Gastrocnemius medialis (tissue), 4 donors: ENCODE measurements at regions not wholly inside any gene's neighbourhood (a gene's known extent, or its start where the extent isn't known, plus 50 kb on each side); places are given as distances from the start of the nearest gene placed in this dataset.

Experiments
- ATAC-seq, 2 donors: fragments of 150-250 bp; one replicate each; pipeline ENCODE4 v1.9.1; 2016
- DNase-seq, 2 donors: peaks; one replicate each; pipeline ENCODE4 v3.0.0-alpha.2; 2019
- H3K27ac ChIP-seq, 4 donors: fragments of 200-600 bp; sonication (generic); 1 replicate in 1 of 4; 2 replicates in 3 of 4; pipeline ENCODE4 v1.5.1; 2016 to 2018; ENCODE audit warnings: mild to moderate bottlenecking in 2 of 4, moderate library complexity in 1 of 4
- H3K27me3 ChIP-seq, 3 donors: fragments of 200-600 bp; sonication (generic) in 2 of 3; 1 replicate in 1 of 3; 2 replicates in 2 of 3; pipeline versions ENCODE4 v1.5.1 to v1.6.0; 2016 to 2019; ENCODE audit warnings: mild to moderate bottlenecking in 1 of 3, moderate library complexity in 1 of 3
- H3K36me3 ChIP-seq, 2 donors: fragments of 200-600 bp; sonication (generic) in 1 of 2; one replicate each; pipeline ENCODE4 v1.5.1; 2017 to 2018
- H3K4me1 ChIP-seq, 2 donors: fragments of 200-600 bp; sonication (generic) in 1 of 2; one replicate each; pipeline ENCODE4 v1.5.1; 2016 to 2017; ENCODE audit warnings: mild to moderate bottlenecking in 2 of 2
- H3K4me3 ChIP-seq, 4 donors: fragments of 200-600 bp; sonication (generic) in 3 of 4; 1 replicate in 1 of 4; 2 replicates in 3 of 4; pipeline ENCODE4 v1.5.1; 2016 to 2019; ENCODE audit warnings: mild to moderate bottlenecking in 2 of 4
- H3K9me3 ChIP-seq, 3 donors: fragments of 200-600 bp; sonication (generic) in 2 of 3; 1 replicate in 1 of 3; 2 replicates in 2 of 3; pipeline ENCODE4 v1.5.1; 2016 to 2019
- POLR2A ChIP-seq, 2 donors: fragments of 450-650 bp; IDR thresholded peaks; one replicate each; pipeline ENCODE4 v1.6.1; 2017; ENCODE audit warnings: antibody characterized with exemption in 2 of 2, mild to moderate bottlenecking in 2 of 2, moderate library complexity in 2 of 2
- in situ Hi-C, 4 donors: fragments of 200-750 bp; cut with MboI; loops; one replicate each; pipeline versions ENCODE4 v1.15.0 to v1.8.0; 2017; ENCODE audit warnings: low sequenced_read_pairs in 4 of 4
- intact Hi-C: fragments of 100-400 bp; cut with DNase I; formaldehyde crosslinking; loops from one replicate; pipeline ENCODE4 v1.15.1; 2023; ENCODE audit warnings: low total_unique reads
- TF ChIP-seq, protein P1 (sequence below), 5 experiments: fragments of 450-650 bp in 3 of 5; fragments of 200-600 bp in 2 of 5; sonication (generic) in 2 of 5; IDR thresholded peaks in 4 of 5; conservative IDR thresholded peaks in 1 of 5; 1 replicate in 4 of 5; 2 replicates in 1 of 5; pipeline ENCODE4 v1.5.1; 2016 to 2019; ENCODE audit warnings: antibody characterized with exemption in 5 of 5, mild to moderate bottlenecking in 3 of 5, moderate library complexity in 3 of 5

DNA sequence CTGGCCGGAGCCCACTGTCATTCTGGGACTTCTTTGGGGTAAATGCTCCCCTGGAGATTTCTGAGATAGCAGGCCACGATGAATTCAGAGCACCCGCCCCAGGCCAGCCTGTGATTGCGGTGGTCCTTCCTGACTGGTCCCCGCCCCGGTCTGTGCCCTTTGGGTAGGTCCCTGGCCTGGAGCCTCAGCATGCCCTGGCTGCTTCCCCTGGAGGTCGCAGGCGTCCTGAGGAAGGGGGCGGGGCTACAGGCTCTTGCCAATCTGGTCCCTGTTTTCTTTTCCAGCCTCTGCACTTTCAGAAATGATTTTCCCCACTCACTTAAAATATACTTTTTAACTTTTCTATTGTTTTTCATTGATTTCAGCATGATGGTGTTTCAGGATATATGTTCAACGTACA, 250.2 kb upstream of the ATP10A start:
- ATAC-seq, result no peak
- in situ Hi-C loops, result no loop called here
- TF ChIP-seq POLR2A (IDR thresholded peaks at IDR 0.05), result no peak
- TF ChIP-seq, protein P1, sequence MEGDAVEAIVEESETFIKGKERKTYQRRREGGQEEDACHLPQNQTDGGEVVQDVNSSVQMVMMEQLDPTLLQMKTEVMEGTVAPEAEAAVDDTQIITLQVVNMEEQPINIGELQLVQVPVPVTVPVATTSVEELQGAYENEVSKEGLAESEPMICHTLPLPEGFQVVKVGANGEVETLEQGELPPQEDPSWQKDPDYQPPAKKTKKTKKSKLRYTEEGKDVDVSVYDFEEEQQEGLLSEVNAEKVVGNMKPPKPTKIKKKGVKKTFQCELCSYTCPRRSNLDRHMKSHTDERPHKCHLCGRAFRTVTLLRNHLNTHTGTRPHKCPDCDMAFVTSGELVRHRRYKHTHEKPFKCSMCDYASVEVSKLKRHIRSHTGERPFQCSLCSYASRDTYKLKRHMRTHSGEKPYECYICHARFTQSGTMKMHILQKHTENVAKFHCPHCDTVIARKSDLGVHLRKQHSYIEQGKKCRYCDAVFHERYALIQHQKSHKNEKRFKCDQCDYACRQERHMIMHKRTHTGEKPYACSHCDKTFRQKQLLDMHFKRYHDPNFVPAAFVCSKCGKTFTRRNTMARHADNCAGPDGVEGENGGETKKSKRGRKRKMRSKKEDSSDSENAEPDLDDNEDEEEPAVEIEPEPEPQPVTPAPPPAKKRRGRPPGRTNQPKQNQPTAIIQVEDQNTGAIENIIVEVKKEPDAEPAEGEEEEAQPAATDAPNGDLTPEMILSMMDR (IDR thresholded peaks at IDR 0.05 in 4 of 5, conservative IDR thresholded peaks at IDR 0.05 in 1 of 5), result no peak
- H3K9me3 ChIP-seq, result no peaks in the 10 kb centered on the region
- no peaks in the 10 kb centered on the region for H3K4me1 ChIP-seq
- H3K4me3 ChIP-seq, result no peak overlapping the region
- no peak for DNase-seq
- no peak overlapping the region for H3K27ac ChIP-seq
- H3K36me3 ChIP-seq, result no peaks in the 10 kb centered on the region
- no peaks in the 10 kb centered on the region for H3K27me3 ChIP-seq
- intact Hi-C loops, result no loop called here

DNA sequence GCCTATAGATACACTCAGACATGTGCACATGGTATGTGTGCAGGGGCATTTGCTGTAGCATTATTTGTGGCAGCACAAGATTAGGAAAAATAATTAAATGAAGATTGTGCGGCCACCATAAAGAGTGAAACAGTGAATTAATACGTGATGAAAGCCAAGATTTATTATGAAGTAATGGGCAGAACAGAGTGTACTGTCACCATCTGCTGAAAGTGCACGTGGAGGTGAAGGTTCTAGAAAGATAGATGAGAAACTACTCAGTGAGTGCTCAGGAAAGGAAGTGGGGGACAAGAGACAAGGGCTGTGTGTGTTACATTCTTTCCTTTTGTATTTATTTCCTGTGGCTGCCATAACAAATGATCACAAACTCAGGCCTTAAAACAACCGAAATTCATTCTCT, 246.1 kb upstream of the ATP10A start:
- in situ Hi-C loops, result no loop called here
- ATAC-seq (no peak), DNase-seq (no peak)
- no peaks in the 10 kb centered on the region for H3K9me3 ChIP-seq
- no peaks in the 10 kb centered on the region for H3K27me3 ChIP-seq
- H3K4me1 ChIP-seq, result no peaks in the 10 kb centered on the region
- TF ChIP-seq POLR2A (IDR thresholded peaks at IDR 0.05), result no peak
- TF ChIP-seq, protein P1 (IDR thresholded peaks at IDR 0.05 in 4 of 5, conservative IDR thresholded peaks at IDR 0.05 in 1 of 5), result no peak
- H3K27ac ChIP-seq, result no peak overlapping the region
- intact Hi-C loops, result no loop called here
- no peak overlapping the region for H3K4me3 ChIP-seq
- no peaks in the 10 kb centered on the region for H3K36me3 ChIP-seq

DNA sequence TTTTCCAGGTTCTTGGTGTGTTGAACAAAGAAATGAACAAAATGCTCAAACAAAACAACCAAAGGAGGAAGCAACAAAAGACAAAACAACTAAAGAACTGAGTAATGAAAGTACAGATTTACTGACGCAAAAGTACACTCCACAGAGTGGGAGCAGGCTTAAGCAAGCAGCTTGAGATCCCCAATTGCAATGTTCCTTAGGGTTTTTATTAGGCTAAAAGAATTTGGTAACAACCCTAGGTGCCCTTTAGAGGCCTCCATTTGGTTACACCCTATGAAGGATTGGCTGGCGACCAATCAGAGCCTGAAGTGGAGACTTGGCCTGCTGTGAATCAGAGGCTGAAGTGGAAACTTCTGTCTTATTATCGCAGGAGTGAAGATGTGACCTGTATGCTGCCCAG, 243.4 kb upstream of the ATP10A start:
- DNase-seq (no peak), ATAC-seq (no peak)
- H3K27ac ChIP-seq, result no peak overlapping the region
- TF ChIP-seq, protein P1 (IDR thresholded peaks at IDR 0.05 in 4 of 5, conservative IDR thresholded peaks at IDR 0.05 in 1 of 5), result no peak
- TF ChIP-seq POLR2A (IDR thresholded peaks at IDR 0.05), result no peak
- no peaks in the 10 kb centered on the region for H3K36me3 ChIP-seq
- in situ Hi-C loops (no loop called here), intact Hi-C loops (no loop called here)
- H3K4me1 ChIP-seq, result no peaks in the 10 kb centered on the region
- H3K9me3 ChIP-seq, result no peaks in the 10 kb centered on the region
- no peaks in the 10 kb centered on the region for H3K27me3 ChIP-seq
- no peak overlapping the region for H3K4me3 ChIP-seq

DNA sequence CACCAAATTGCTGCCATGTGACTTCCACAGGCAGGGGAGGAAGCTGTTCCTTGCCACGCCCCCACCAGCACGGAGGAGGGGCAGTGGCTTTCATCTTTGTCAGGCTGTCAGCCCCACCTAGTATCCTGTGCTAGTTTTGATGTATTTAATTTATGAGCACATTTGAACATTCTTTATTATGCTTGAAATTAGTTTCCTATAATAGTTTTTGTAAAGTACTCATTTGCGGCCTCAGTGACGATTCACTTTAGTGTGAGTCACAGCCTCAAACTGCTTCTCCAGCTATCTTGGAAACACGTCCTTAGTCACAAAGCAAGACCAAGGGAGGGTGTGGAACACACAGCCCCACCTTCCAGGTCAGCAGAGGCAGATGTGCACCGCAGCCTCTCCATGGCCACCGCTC, 239.9 kb upstream of the ATP10A start:
- no peak for TF ChIP-seq POLR2A (IDR thresholded peaks at IDR 0.05)
- TF ChIP-seq, protein P1 (IDR thresholded peaks at IDR 0.05 in 4 of 5, conservative IDR thresholded peaks at IDR 0.05 in 1 of 5), result no peak
- DNase-seq, result no peak
- H3K4me1 ChIP-seq, result no peaks in the 10 kb centered on the region
- H3K27ac ChIP-seq, result no peak overlapping the region
- in situ Hi-C loops (no loop called here), intact Hi-C loops (no loop called here)
- no peaks in the 10 kb centered on the region for H3K27me3 ChIP-seq
- no peaks in the 10 kb centered on the region for H3K36me3 ChIP-seq
- no peak overlapping the region for H3K4me3 ChIP-seq
- no peak for ATAC-seq
- no peaks in the 10 kb centered on the region for H3K9me3 ChIP-seq

DNA sequence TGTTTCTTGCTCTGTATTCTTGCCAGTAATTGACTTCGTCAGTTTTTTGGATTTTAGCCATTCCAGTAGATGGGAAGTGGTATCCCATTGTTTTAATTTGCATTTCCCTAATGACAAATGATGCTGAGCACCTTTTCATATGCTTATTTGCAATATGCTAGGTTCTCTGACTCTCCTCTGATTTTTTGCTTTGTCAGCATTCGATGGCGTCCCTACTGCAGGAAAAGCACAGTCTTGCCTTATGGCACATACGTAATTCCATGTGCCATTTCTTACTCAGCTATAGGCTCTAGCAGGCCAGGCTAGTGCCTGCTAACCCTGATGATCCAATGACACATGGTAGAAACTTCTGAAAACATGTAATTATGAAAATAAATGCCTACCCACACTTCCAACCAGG, 239.2 kb upstream of the ATP10A start:
- no peak for TF ChIP-seq POLR2A (IDR thresholded peaks at IDR 0.05)
- TF ChIP-seq, protein P1 (IDR thresholded peaks at IDR 0.05 in 4 of 5, conservative IDR thresholded peaks at IDR 0.05 in 1 of 5), result no peak
- H3K27ac ChIP-seq, result no peak overlapping the region
- DNase-seq (no peak), ATAC-seq (no peak)
- H3K9me3 ChIP-seq, result no peaks in the 10 kb centered on the region
- H3K27me3 ChIP-seq, result no peaks in the 10 kb centered on the region
- in situ Hi-C loops, result no loop called here
- no peak overlapping the region for H3K4me3 ChIP-seq
- intact Hi-C loops, result no loop called here
- H3K36me3 ChIP-seq, result no peaks in the 10 kb centered on the region
- H3K4me1 ChIP-seq, result no peaks in the 10 kb centered on the region
